Mesenchymal stem cell (in vitro differentiated cells and primary cell): ENCODE measurements at regions not wholly inside any gene's neighbourhood (a gene's known extent, or its start where the extent isn't known, plus 50 kb on each side); places are given as distances from the start of the nearest gene placed in this dataset.

Experiments used
- DNase-seq: peaks from one replicate; pipeline ENCODE4 v3.0.0-alpha.2; 2013
- H2AFZ ChIP-seq: one replicate; pipeline ENCODE4 v1.6.1; 2013; ENCODE audit warnings: low read depth, mild to moderate bottlenecking, control low read depth, inconsistent platforms, low read length, moderate library complexity
- H2AK5ac ChIP-seq: 2 replicates; pipeline ENCODE4 v1.6.1; 2013; ENCODE audit warnings: low read length, moderate library complexity, mild to moderate bottlenecking, inconsistent platforms; ENCODE audit not compliant: severe bottlenecking
- H2BK120ac ChIP-seq: one replicate; pipeline ENCODE4 v1.6.1; 2013; ENCODE audit warnings: low read depth, mild to moderate bottlenecking, inconsistent platforms, low read length, moderate library complexity
- H2BK12ac ChIP-seq, 2 experiments: one replicate each; pipeline ENCODE4 v1.6.1; 2013; ENCODE audit warnings: inconsistent platforms in 2 of 2, low read length in 2 of 2, mild to moderate bottlenecking in 2 of 2, moderate library complexity in 2 of 2, control low read depth in 1 of 2
- H2BK15ac ChIP-seq: one replicate; pipeline ENCODE4 v1.6.1; 2013; ENCODE audit warnings: mild to moderate bottlenecking, low read depth, inconsistent platforms; ENCODE audit not compliant: poor library complexity, severe bottlenecking
- H2BK5ac ChIP-seq: 2 replicates; pipeline ENCODE4 v1.6.1; 2013; ENCODE audit warnings: low read depth, mild to moderate bottlenecking, low read length, control low read depth, inconsistent platforms; ENCODE audit not compliant: poor library complexity, severe bottlenecking
- H3K14ac ChIP-seq, 2 experiments: one replicate each; pipeline ENCODE4 v1.6.1; 2013; ENCODE audit warnings: inconsistent platforms in 2 of 2, low read length in 2 of 2, control low read depth in 1 of 2, mild to moderate bottlenecking in 1 of 2, moderate library complexity in 1 of 2
- H3K18ac ChIP-seq, 2 experiments: one replicate each; pipeline ENCODE4 v1.6.1; 2013; ENCODE audit warnings: inconsistent platforms in 2 of 2, low read length in 2 of 2, control low read depth in 1 of 2, low read depth in 1 of 2, mild to moderate bottlenecking in 1 of 2
- H3K23ac ChIP-seq, 2 experiments: one replicate each; pipeline ENCODE4 v1.6.1; 2013; ENCODE audit warnings: inconsistent platforms in 2 of 2, low read length in 2 of 2, mild to moderate bottlenecking in 2 of 2, moderate library complexity in 2 of 2, control low read depth in 1 of 2
- H3K27ac ChIP-seq: 2 replicates; pipeline ENCODE4 v1.5.1; 2013; ENCODE audit warnings: mild to moderate bottlenecking, moderate library complexity, low read length, control low read depth, inconsistent platforms; ENCODE audit not compliant: poor library complexity, severe bottlenecking
- H3K27me3 ChIP-seq, 2 experiments: 2 replicates each; pipeline versions ENCODE4 v1.6.1 to v1.7.0; 2013; ENCODE audit warnings: low read length in 2 of 2, mild to moderate bottlenecking in 2 of 2, moderate library complexity in 2 of 2, control low read depth in 1 of 2, inconsistent platforms in 1 of 2; ENCODE audit not compliant: control insufficient read depth in 1 of 2, insufficient read depth in 1 of 2
- H3K36me3 ChIP-seq, 2 experiments: 2 replicates each; pipeline versions ENCODE4 v1.6.1 to v1.7.0; 2013; ENCODE audit warnings: low read length in 2 of 2, control low read depth in 1 of 2, inconsistent platforms in 1 of 2, low read depth in 1 of 2, mild to moderate bottlenecking in 1 of 2; ENCODE audit not compliant: insufficient read depth in 2 of 2, control insufficient read depth in 1 of 2
- H3K4ac ChIP-seq, 2 experiments: one replicate each; pipeline ENCODE4 v1.6.1; 2013; ENCODE audit warnings: inconsistent platforms in 2 of 2, low read length in 2 of 2, mild to moderate bottlenecking in 2 of 2, moderate library complexity in 2 of 2, control low read depth in 1 of 2, low read depth in 1 of 2
- H3K4me1 ChIP-seq: 2 replicates; pipeline ENCODE4 v1.6.1; 2013; ENCODE audit warnings: low read depth, low read length, control low read depth; ENCODE audit not compliant: control insufficient read depth, insufficient read depth
- H3K4me2 ChIP-seq: 2 replicates; pipeline ENCODE4 v1.6.1; 2013; ENCODE audit warnings: low read length, mild to moderate bottlenecking, inconsistent platforms; ENCODE audit not compliant: poor library complexity, severe bottlenecking
- H3K4me3 ChIP-seq, 2 experiments: 2 replicates each; pipeline versions ENCODE4 v1.5.1 to v1.7.0; 2013; ENCODE audit warnings: low read length in 2 of 2, mild to moderate bottlenecking in 2 of 2, control low read depth in 1 of 2, low read depth in 1 of 2; ENCODE audit not compliant: insufficient read depth in 1 of 2
- H3K79me1 ChIP-seq: replicated peaks from 2 replicates; pipeline ENCODE4 v1.6.1; 2013; ENCODE audit warnings: mild to moderate bottlenecking, control low read depth, low read length, inconsistent platforms; ENCODE audit not compliant: poor library complexity, severe bottlenecking
- H3K9ac ChIP-seq: 2 replicates; pipeline ENCODE4 v1.7.0; 2013; ENCODE audit warnings: mild to moderate bottlenecking, low read length, moderate library complexity
- H3K9me3 ChIP-seq: 2 replicates; pipeline ENCODE4 v1.7.0; 2013; ENCODE audit warnings: mild to moderate bottlenecking, low read length; ENCODE audit not compliant: control insufficient read depth
- H4K8ac ChIP-seq: one replicate; pipeline ENCODE4 v1.6.1; 2013; ENCODE audit warnings: inconsistent platforms, mild to moderate bottlenecking, low read length, moderate library complexity
- H4K91ac ChIP-seq: one replicate; pipeline ENCODE4 v1.6.1; 2013; ENCODE audit warnings: mild to moderate bottlenecking, low read length, inconsistent platforms
- WGBS: methylation state at CpG from one replicate; pipeline ENCODE4 v1.1.7; 2013; ENCODE audit warnings: mixed read lengths; 5-methylcytosine and 5-hydroxymethylcytosine counted together

DNA sequence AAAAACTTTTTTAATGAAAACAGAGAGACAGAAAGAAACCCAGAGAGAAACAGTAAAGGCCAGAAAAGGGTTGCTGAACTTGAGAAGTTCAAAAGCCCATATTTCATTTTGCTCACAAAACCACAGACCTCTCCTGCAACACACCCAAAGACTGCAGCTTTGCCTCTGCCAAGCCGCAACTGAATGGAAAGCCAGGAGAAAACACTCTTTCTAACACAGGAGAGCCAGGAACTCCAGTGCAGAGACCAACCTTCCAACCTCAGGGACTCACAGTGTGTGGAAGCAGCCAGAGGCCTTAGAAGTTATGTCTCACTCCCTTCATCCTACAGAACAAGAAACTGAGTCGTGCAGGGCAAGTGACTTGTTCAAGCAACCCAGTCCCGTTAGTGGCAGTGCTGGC is 163.1 kb upstream of the HES1 start:
- H3K79me1 ChIP-seq, result no peaks in the 10 kb centered on the region
- H3K36me3 ChIP-seq, result no peaks in the 10 kb centered on the region
- no peak overlapping the region for H4K8ac ChIP-seq
- peaks cover 9 to 65% of the 10 kb centered on the region in 2 experiments for H3K27me3 ChIP-seq
- no peak overlapping the region for H3K27ac ChIP-seq
- H2AFZ ChIP-seq, result no peak overlapping the region
- H3K9ac ChIP-seq, result no peak overlapping the region
- H3K23ac ChIP-seq, result no peak overlapping the region
- DNase-seq, result no peak
- H2AK5ac ChIP-seq, result peak overlapping the region; percentile 1
- WGBS, result 92% methylated on average over 3 of the region's 3 CpGs
- no peak overlapping the region for H3K4me3 ChIP-seq
- H2BK15ac ChIP-seq, result no peak overlapping the region
- no peak overlapping the region for H3K14ac ChIP-seq
- no peaks in the 10 kb centered on the region for H3K9me3 ChIP-seq
- no peak overlapping the region for H3K18ac ChIP-seq
- no peak overlapping the region for H3K4me2 ChIP-seq
- peaks cover 17% of the 10 kb centered on the region for H3K4me1 ChIP-seq
- H2BK120ac ChIP-seq, result no peak overlapping the region
- H2BK12ac ChIP-seq, result peak overlapping the region; percentile 17 to 73
- no peak overlapping the region for H2BK5ac ChIP-seq
- peak overlapping the region; percentile 58 for H4K91ac ChIP-seq
- H3K4ac ChIP-seq, result no peak overlapping the region

DNA sequence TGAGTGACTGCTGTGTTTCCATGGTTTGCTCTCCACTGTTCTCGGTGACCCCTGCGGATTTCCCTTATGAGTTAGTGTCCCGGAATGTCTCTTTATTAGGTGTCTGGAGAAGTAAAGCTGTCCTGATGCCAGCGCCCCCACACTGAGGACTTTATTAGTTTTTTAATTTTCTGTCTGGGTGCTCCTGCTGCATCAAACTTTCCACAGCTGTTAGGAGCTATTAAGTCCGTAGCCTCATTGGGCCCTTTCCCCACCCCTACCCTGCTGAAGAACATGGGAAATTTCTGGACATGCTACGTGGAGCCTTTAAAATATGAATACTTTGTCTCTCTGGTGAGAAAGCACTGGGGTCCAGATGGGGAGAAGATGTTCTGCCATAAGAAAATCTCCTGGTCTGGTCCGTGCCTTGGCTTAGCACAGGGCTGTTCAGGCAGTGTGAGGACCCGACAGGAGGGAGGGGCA is 161.7 kb upstream of the HES1 start:
- no peak overlapping the region for H4K91ac ChIP-seq
- no peak overlapping the region for H2BK120ac ChIP-seq
- no peak overlapping the region for H2AFZ ChIP-seq
- H2AK5ac ChIP-seq, result peak overlapping the region; percentile 63
- H3K36me3 ChIP-seq, result no peaks in the 10 kb centered on the region
- no peaks in the 10 kb centered on the region for H3K79me1 ChIP-seq
- peak overlapping the region in 1 of 2 experiments; percentile 81 for H3K4ac ChIP-seq
- H3K4me3 ChIP-seq, result no peak overlapping the region
- no peak overlapping the region for H3K14ac ChIP-seq
- peak overlapping the region; percentile 27 for H3K27ac ChIP-seq
- H2BK15ac ChIP-seq, result no peak overlapping the region
- H3K18ac ChIP-seq, result peak overlapping the region in 1 of 2 experiments; percentile 72
- WGBS, result 28% methylated on average over 8 of the region's 8 CpGs
- H2BK12ac ChIP-seq, result peak overlapping the region in 1 of 2 experiments; percentile 61
- no peaks in the 10 kb centered on the region for H3K9me3 ChIP-seq
- no peak overlapping the region for H2BK5ac ChIP-seq
- no peak overlapping the region for H4K8ac ChIP-seq
- no peak overlapping the region for H3K4me2 ChIP-seq
- H3K9ac ChIP-seq, result no peak overlapping the region
- DNase-seq, result peak; percentile 89
- H3K27me3 ChIP-seq, result peaks cover 15 to 79% of the 10 kb centered on the region in 2 experiments
- no peak overlapping the region for H3K23ac ChIP-seq
- peaks cover 17% of the 10 kb centered on the region for H3K4me1 ChIP-seq

DNA sequence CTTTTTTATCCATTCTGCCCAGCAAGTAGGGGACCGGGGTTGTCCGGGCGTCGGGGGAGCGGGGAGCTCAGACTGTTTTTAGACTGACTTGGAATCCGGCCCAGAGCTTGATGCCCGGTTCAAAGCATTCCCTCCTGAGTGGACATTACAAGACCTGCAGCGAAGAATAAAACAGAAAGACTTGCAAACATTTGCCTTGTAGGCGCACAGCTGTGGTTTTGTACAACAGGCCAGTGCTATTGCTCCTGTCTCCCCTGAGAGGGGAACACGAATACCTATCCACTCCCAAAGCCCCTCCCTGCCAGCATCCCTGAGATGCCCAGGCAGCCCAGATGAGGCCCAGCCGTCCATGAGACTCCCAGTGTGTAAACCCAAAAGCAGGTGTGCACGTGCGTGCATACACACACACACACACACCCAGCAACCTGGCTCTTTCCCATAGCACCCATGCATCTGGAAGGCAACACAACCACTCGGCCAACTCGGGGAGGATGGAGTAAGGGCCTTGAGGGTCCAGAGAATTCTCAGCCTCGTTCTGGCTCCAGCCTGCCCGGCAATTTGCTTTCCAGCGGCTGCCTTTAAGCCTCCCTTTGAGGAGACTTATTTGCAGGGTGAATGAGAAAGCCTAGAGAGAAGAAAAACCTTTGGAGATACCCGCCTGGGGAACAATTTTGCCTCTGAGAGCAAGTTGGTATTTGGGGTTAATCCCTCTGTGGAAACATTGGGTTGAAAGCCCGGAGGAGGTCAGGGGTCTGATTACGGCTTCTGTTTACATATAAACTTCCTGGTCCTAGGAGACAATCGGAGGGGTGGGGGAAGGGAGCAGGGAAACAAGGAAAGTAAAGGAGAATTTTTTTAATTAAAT is 161.0 kb upstream of the HES1 start:
- Histone ChIP-seq H3K36me3 (no peaks in the 10 kb centered on the region), H4K91ac (peak overlapping the region; percentile 83), H3K4me2 (no peak overlapping the region), H2BK120ac (no peak overlapping the region), H3K27ac (peak overlapping the region; percentile 27), H3K9me3 (no peaks in the 10 kb centered on the region), H3K4ac (peak overlapping the region; percentile 81 to 92), H3K4me3 (no peak overlapping the region), H3K79me1 (no peaks in the 10 kb centered on the region), H3K27me3 (peaks cover 17 to 79% of the 10 kb centered on the region in 2 experiments), H3K4me1 (peaks cover 17% of the 10 kb centered on the region), H2BK5ac (no peak overlapping the region), H3K14ac (peak overlapping the region in 1 of 2 experiments; percentile 13), H2BK12ac (peak overlapping the region; percentile 61 to 93), H3K9ac (no peak overlapping the region), H2BK15ac (peak overlapping the region; percentile 4), H3K23ac (peak overlapping the region in 1 of 2 experiments; percentile 1), H4K8ac (peak overlapping the region; percentile 86), H2AFZ (no peak overlapping the region), H3K18ac (peak overlapping the region; percentile 47 to 89), H2AK5ac (peak overlapping the region; percentile 63)
- DNase-seq, result peak; percentile 80
- 45% methylated on average over 22 of the region's 22 CpGs for WGBS

DNA sequence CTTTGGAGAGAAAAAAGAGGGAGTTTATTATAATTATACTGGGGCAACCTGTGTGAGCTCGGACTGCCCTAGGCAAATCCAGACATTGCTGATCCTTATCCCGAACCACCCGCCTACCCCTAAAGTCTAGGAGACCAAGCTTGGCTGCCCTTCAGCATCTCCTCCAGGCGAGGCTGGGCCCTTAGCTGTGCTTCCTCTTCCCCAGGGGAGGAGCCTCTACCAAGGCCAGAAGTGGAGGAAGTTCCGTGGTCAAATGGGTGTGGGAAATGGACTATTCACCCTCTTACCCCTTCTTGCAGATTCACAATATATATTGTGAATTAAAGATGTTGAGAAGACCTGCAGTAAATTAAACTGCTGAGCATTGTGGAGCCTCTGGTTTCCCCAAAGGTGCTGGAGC is 158.3 kb upstream of the HES1 start:
- 100% methylated on average over 3 of the region's 5 CpGs for WGBS
- no peak overlapping the region for H3K14ac ChIP-seq
- H3K4me1 ChIP-seq, result peaks cover 13% of the 10 kb centered on the region
- H2BK15ac ChIP-seq, result no peak overlapping the region
- H3K27me3 ChIP-seq, result peaks cover 43 to 73% of the 10 kb centered on the region in 2 experiments
- no peak overlapping the region for H2AK5ac ChIP-seq
- H3K23ac ChIP-seq, result no peak overlapping the region
- H2BK12ac ChIP-seq, result peak overlapping the region in 1 of 2 experiments; percentile 59
- H2BK5ac ChIP-seq, result no peak overlapping the region
- no peak overlapping the region for H3K4me2 ChIP-seq
- no peak overlapping the region for H2BK120ac ChIP-seq
- H3K79me1 ChIP-seq, result no peaks in the 10 kb centered on the region
- H4K91ac ChIP-seq, result no peak overlapping the region
- no peak overlapping the region for H3K4me3 ChIP-seq
- H3K4ac ChIP-seq, result no peak overlapping the region
- no peak overlapping the region for H2AFZ ChIP-seq
- no peak overlapping the region for H4K8ac ChIP-seq
- H3K27ac ChIP-seq, result no peak overlapping the region
- H3K36me3 ChIP-seq, result no peaks in the 10 kb centered on the region
- no peak overlapping the region for H3K9ac ChIP-seq
- peak overlapping the region in 1 of 2 experiments; percentile 6 for H3K18ac ChIP-seq
- no peaks in the 10 kb centered on the region for H3K9me3 ChIP-seq
- DNase-seq, result no peak
